ENCODE measurements at regions not wholly inside any gene's neighbourhood (a gene's known extent, or its start where the extent isn't known, plus 50 kb on each side); places are given as distances from the start of the nearest gene placed in this dataset.

- WGBS, 2 experiments = 76 to 82% methylated on average over 2 of the region's 2 CpGs
- H3K27ac ChIP-seq (ENCODE audit: insufficient read depth, low read depth, low read length, poor library complexity, severe bottlenecking) = no peak overlapping the region
These were observed 104.4 kb downstream of the C6orf118 start for GRCh38 chr6:165204807-165205545.

GRCh38 chr6:165200178-165200577, 109.2 kb downstream of the C6orf118 start:
- H3K4me3 ChIP-seq (ENCODE audit: insufficient read depth, low read depth, low read length) = no peak overlapping the region
- no peaks in the 10 kb centered on the region for H3K4me1 ChIP-seq (ENCODE audit: control insufficient read depth, insufficient read depth, low read length)
- WGBS, 2 experiments = 67 to 88% methylated on average over 1 of the region's 1 CpG
- no peaks in the 10 kb centered on the region for H3K36me3 ChIP-seq (ENCODE audit: control insufficient read depth, insufficient read depth, low read length)
- H3K27me3 ChIP-seq (ENCODE audit: control insufficient read depth, insufficient read depth, low read length, poor library complexity, severe bottlenecking) = no peaks in the 10 kb centered on the region
- H3K9me3 ChIP-seq (ENCODE audit: control insufficient read depth, low read length) = no peaks in the 10 kb centered on the region
- H3K27ac ChIP-seq (ENCODE audit: insufficient read depth, low read depth, low read length, poor library complexity, severe bottlenecking) = no peak overlapping the region

More at GRCh38 chr6:165204807-165205545, 104.4 kb downstream of the C6orf118 start:
- Histone ChIP-seq H3K27me3 (ENCODE audit: control insufficient read depth, insufficient read depth, low read length, poor library complexity, severe bottlenecking) (no peaks in the 10 kb centered on the region), H3K9me3 (ENCODE audit: control insufficient read depth, low read length) (no peaks in the 10 kb centered on the region), H3K36me3 (ENCODE audit: control insufficient read depth, insufficient read depth, low read length) (no peaks in the 10 kb centered on the region), H3K4me1 (ENCODE audit: control insufficient read depth, insufficient read depth, low read length) (no peaks in the 10 kb centered on the region), H3K4me3 (ENCODE audit: insufficient read depth, low read depth, low read length) (no peak overlapping the region)

- 96 to 100% methylated on average over 1 to 2 of the region's 2 CpGs for WGBS, 2 experiments
These were observed 117.9 kb downstream of the C6orf118 start for GRCh38 chr6:165191461-165191860.

GRCh38 chr6:165186441-165187205, 122.8 kb downstream of the C6orf118 start:
- no peaks in the 10 kb centered on the region for H3K4me1 ChIP-seq (ENCODE audit: control insufficient read depth, insufficient read depth, low read length)
- WGBS, 2 experiments = 86 to 87% methylated on average over 9 to 10 of the region's 10 CpGs

More at GRCh38 chr6:165191461-165191860, 117.9 kb downstream of the C6orf118 start:
- Histone ChIP-seq H3K9me3 (ENCODE audit: control insufficient read depth, low read length) (no peaks in the 10 kb centered on the region), H3K4me1 (ENCODE audit: control insufficient read depth, insufficient read depth, low read length) (no peaks in the 10 kb centered on the region), H3K4me3 (ENCODE audit: insufficient read depth, low read depth, low read length) (no peak overlapping the region), H3K27me3 (ENCODE audit: control insufficient read depth, insufficient read depth, low read length, poor library complexity, severe bottlenecking) (no peaks in the 10 kb centered on the region), H3K27ac (ENCODE audit: insufficient read depth, low read depth, low read length, poor library complexity, severe bottlenecking) (no peak overlapping the region), H3K36me3 (ENCODE audit: control insufficient read depth, insufficient read depth, low read length) (no peaks in the 10 kb centered on the region)

GRCh38 chr6:165186041-165186440, 123.4 kb downstream of the C6orf118 start:
- no peaks in the 10 kb centered on the region for H3K4me1 ChIP-seq (ENCODE audit: control insufficient read depth, insufficient read depth, low read length)
- H3K4me3 ChIP-seq (ENCODE audit: insufficient read depth, low read depth, low read length) = no peak overlapping the region
- no peaks in the 10 kb centered on the region for H3K36me3 ChIP-seq (ENCODE audit: control insufficient read depth, insufficient read depth, low read length)
- 92 to 95% methylated on average over 7 of the region's 7 CpGs for WGBS, 2 experiments
- no peak overlapping the region for H3K27ac ChIP-seq (ENCODE audit: insufficient read depth, low read depth, low read length, poor library complexity, severe bottlenecking)
- H3K27me3 ChIP-seq (ENCODE audit: control insufficient read depth, insufficient read depth, low read length, poor library complexity, severe bottlenecking) = no peaks in the 10 kb centered on the region
- no peaks in the 10 kb centered on the region for H3K9me3 ChIP-seq (ENCODE audit: control insufficient read depth, low read length)

More at GRCh38 chr6:165186441-165187205, 122.8 kb downstream of the C6orf118 start:
- H3K27me3 ChIP-seq (ENCODE audit: control insufficient read depth, insufficient read depth, low read length, poor library complexity, severe bottlenecking) = no peaks in the 10 kb centered on the region
- no peaks in the 10 kb centered on the region for H3K9me3 ChIP-seq (ENCODE audit: control insufficient read depth, low read length)
- no peak overlapping the region for H3K27ac ChIP-seq (ENCODE audit: insufficient read depth, low read depth, low read length, poor library complexity, severe bottlenecking)
- no peak overlapping the region for H3K4me3 ChIP-seq (ENCODE audit: insufficient read depth, low read depth, low read length)
- H3K36me3 ChIP-seq (ENCODE audit: control insufficient read depth, insufficient read depth, low read length) = no peaks in the 10 kb centered on the region

GRCh38 chr6:165184192-165184979, 125.0 kb downstream of the C6orf118 start:
- Histone ChIP-seq H3K4me1 (ENCODE audit: control insufficient read depth, insufficient read depth, low read length) (no peaks in the 10 kb centered on the region), H3K36me3 (ENCODE audit: control insufficient read depth, insufficient read depth, low read length) (no peaks in the 10 kb centered on the region), H3K27me3 (ENCODE audit: control insufficient read depth, insufficient read depth, low read length, poor library complexity, severe bottlenecking) (no peaks in the 10 kb centered on the region), H3K4me3 (ENCODE audit: insufficient read depth, low read depth, low read length) (no peak overlapping the region), H3K27ac (ENCODE audit: insufficient read depth, low read depth, low read length, poor library complexity, severe bottlenecking) (no peak overlapping the region), H3K9me3 (ENCODE audit: control insufficient read depth, low read length) (no peaks in the 10 kb centered on the region)
- WGBS, 2 experiments = 89% methylated on average over 11 of the region's 11 CpGs

GRCh38 chr6:165183496-165184140, 125.8 kb downstream of the C6orf118 start:
- no peaks in the 10 kb centered on the region for H3K36me3 ChIP-seq (ENCODE audit: control insufficient read depth, insufficient read depth, low read length)
- no peak overlapping the region for H3K27ac ChIP-seq (ENCODE audit: insufficient read depth, low read depth, low read length, poor library complexity, severe bottlenecking)
- H3K27me3 ChIP-seq (ENCODE audit: control insufficient read depth, insufficient read depth, low read length, poor library complexity, severe bottlenecking) = no peaks in the 10 kb centered on the region
- H3K4me3 ChIP-seq (ENCODE audit: insufficient read depth, low read depth, low read length) = no peak overlapping the region
- no peaks in the 10 kb centered on the region for H3K9me3 ChIP-seq (ENCODE audit: control insufficient read depth, low read length)
- H3K4me1 ChIP-seq (ENCODE audit: control insufficient read depth, insufficient read depth, low read length) = no peaks in the 10 kb centered on the region
- 89 to 94% methylated on average over 5 of the region's 5 CpGs for WGBS, 2 experiments

- Histone ChIP-seq H3K27ac (ENCODE audit: insufficient read depth, low read depth, low read length, poor library complexity, severe bottlenecking) (no peak overlapping the region), H3K9me3 (ENCODE audit: control insufficient read depth, low read length) (no peaks in the 10 kb centered on the region), H3K4me3 (ENCODE audit: insufficient read depth, low read depth, low read length) (no peak overlapping the region), H3K27me3 (ENCODE audit: control insufficient read depth, insufficient read depth, low read length, poor library complexity, severe bottlenecking) (no peaks in the 10 kb centered on the region), H3K4me1 (ENCODE audit: control insufficient read depth, insufficient read depth, low read length) (no peaks in the 10 kb centered on the region), H3K36me3 (ENCODE audit: control insufficient read depth, insufficient read depth, low read length) (no peaks in the 10 kb centered on the region)
These were observed 126.3 kb downstream of the C6orf118 start for GRCh38 chr6:165183071-165183470.

GRCh38 chr6:165181951-165182414, 127.4 kb downstream of the C6orf118 start:
- Histone ChIP-seq H3K9me3 (ENCODE audit: control insufficient read depth, low read length) (no peaks in the 10 kb centered on the region), H3K4me3 (ENCODE audit: insufficient read depth, low read depth, low read length) (no peak overlapping the region), H3K27ac (ENCODE audit: insufficient read depth, low read depth, low read length, poor library complexity, severe bottlenecking) (no peak overlapping the region), H3K27me3 (ENCODE audit: control insufficient read depth, insufficient read depth, low read length, poor library complexity, severe bottlenecking) (no peaks in the 10 kb centered on the region), H3K36me3 (ENCODE audit: control insufficient read depth, insufficient read depth, low read length) (no peaks in the 10 kb centered on the region), H3K4me1 (ENCODE audit: control insufficient read depth, insufficient read depth, low read length) (no peaks in the 10 kb centered on the region)
- WGBS, 2 experiments = 95 to 97% methylated on average over 6 of the region's 6 CpGs
